Activated naive CD4-positive, alpha-beta T cell treated with anti-CD3 and anti-CD28 coated beads, Interleukin-2, amount 10 ng/mL, durations not matched to agents 7 days and 5 days (primary cell): ENCODE measurements at regions not wholly inside any gene's neighbourhood (a gene's known extent, or its start where the extent isn't known, plus 50 kb on each side); places are given as distances from the start of the nearest gene placed in this dataset.

ENCODE experiments used
- CTCF ChIA-PET: fragments of 350-600 bp; sonication (Branson Sonifier 250); formaldehyde crosslinking; loops from one replicate; lab custom pipeline; 2021; ENCODE audit warnings: antibody characterized with exemption; lab: Charles Lee
- DNase-seq: peaks from one replicate; pipeline ENCODE4 v3.0.0-alpha.2; 2020
- H3K27ac Mint-ChIP-seq: one replicate; pipeline ENCODE4 v1.8.0; 2021; ENCODE audit warnings: mild to moderate bottlenecking, moderate library complexity, mixed read lengths
- H3K27me3 Mint-ChIP-seq: one replicate; pipeline ENCODE4 v1.8.0; 2021; ENCODE audit warnings: mild to moderate bottlenecking, mixed read lengths
- H3K36me3 Mint-ChIP-seq: one replicate; pipeline ENCODE4 v1.8.0; 2021; ENCODE audit warnings: mixed read lengths
- H3K4me1 Mint-ChIP-seq: one replicate; pipeline ENCODE4 v1.8.0; 2021; ENCODE audit warnings: mixed read lengths
- H3K4me3 Mint-ChIP-seq: one replicate; pipeline ENCODE4 v1.8.0; 2021; ENCODE audit warnings: mild to moderate bottlenecking, moderate library complexity, mixed read lengths
- H3K9me3 Mint-ChIP-seq: one replicate; pipeline ENCODE4 v1.8.0; 2021; ENCODE audit warnings: mixed read lengths

DNA sequence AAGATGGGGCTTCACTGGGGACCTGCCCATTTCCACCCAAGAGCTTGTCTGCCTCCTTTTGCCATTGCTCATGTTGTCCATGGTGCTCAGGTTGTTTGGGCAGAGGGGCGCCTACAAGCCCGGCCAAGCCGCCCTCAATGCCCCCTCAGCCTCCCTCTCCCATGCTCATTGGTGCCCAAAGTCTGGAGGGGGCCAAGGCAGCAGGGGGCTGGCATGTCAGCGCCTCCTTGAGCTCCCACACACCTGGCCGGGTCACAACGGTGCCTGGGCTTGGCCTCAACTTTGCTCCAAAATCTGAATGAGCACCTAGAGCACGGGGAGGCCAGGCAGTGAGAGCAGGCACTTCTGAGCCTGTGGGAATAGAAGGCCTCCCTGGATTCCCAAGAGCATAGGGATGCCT lies 1598.8 kb downstream of the PCDH7 start:
- no peak for DNase-seq
- Mint-ChIP-seq H3K9me3 (peaks cover 20% of the 10 kb centered on the region), H3K4me1 (no peaks in the 10 kb centered on the region), H3K27me3 (no peaks in the 10 kb centered on the region), H3K4me3 (no peak overlapping the region), H3K27ac (no peak overlapping the region), H3K36me3 (no peaks in the 10 kb centered on the region)
- CTCF ChIA-PET, result no interaction called here

DNA sequence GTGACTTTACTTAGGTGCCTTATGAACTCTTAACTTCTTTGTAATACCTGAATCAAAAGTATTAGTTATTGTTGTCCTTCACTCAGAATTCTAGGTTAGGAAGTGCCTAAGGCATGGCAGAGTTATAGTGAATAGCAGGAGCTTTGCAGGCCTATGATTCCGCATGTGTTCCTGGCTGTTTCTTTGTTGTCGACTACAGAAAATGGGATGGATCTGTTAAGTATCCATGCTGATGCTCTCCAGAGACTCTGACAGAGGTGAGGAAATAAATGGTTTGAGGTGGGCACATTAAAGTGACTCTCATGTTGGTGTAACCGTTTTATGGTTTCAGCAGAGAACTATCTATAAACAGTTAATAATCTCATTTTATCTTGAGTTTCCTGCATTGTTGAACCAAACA lies 1601.3 kb downstream of the PCDH7 start:
- no peak overlapping the region for H3K4me3 Mint-ChIP-seq
- no peaks in the 10 kb centered on the region for H3K36me3 Mint-ChIP-seq
- H3K9me3 Mint-ChIP-seq, result peaks cover 27% of the 10 kb centered on the region
- CTCF ChIA-PET, result no interaction called here
- DNase-seq, result no peak
- no peaks in the 10 kb centered on the region for H3K4me1 Mint-ChIP-seq
- H3K27me3 Mint-ChIP-seq, result no peaks in the 10 kb centered on the region
- no peak overlapping the region for H3K27ac Mint-ChIP-seq

DNA sequence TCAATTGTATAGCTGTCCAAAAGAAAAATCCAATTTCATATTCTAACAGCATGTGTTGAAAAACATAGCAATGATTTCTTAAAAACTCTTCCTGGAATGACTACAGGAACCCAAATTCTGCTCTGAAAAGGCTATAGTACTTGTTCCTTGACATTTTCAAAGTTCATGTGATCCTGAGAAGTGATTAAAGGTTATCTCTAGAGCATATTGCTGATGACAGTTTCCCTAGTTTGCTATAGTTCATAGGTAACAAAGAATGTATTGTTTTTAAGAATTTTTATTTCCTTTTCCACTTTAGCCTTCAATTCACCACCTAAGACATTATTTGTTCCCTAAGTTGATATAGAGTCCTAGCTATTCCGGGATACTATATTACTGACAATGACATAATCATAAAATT lies 1614.6 kb downstream of the PCDH7 start:
- H3K27me3 Mint-ChIP-seq, result no peaks in the 10 kb centered on the region
- H3K4me3 Mint-ChIP-seq, result no peak overlapping the region
- H3K4me1 Mint-ChIP-seq, result no peaks in the 10 kb centered on the region
- H3K27ac Mint-ChIP-seq, result no peak overlapping the region
- peaks cover 5% of the 10 kb centered on the region for H3K9me3 Mint-ChIP-seq
- CTCF ChIA-PET, result no interaction called here
- no peak for DNase-seq
- H3K36me3 Mint-ChIP-seq, result no peaks in the 10 kb centered on the region

DNA sequence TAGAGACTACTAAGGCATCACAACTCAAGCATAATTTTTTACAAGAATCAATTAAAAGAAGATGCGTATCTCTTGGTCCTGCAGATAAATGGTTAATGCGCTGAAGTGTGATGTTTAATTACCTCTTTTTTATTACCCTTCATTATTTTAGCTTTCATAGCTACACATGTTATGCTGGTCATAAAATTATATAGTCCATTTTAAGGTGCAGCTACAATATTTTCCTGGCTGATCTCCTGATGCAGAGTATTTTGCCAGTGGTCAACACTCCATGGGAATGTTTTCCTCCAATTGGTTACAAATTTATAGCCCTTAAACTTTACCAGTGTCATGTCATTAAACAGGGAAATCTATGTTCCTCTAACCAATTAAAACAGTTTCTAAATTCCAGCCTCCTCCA lies 1617.2 kb downstream of the PCDH7 start:
- no peak for DNase-seq
- H3K9me3 Mint-ChIP-seq, result peaks cover 11% of the 10 kb centered on the region
- H3K36me3 Mint-ChIP-seq, result no peaks in the 10 kb centered on the region
- H3K27ac Mint-ChIP-seq, result no peak overlapping the region
- H3K4me1 Mint-ChIP-seq, result no peaks in the 10 kb centered on the region
- CTCF ChIA-PET, result no interaction called here
- H3K27me3 Mint-ChIP-seq, result no peaks in the 10 kb centered on the region
- H3K4me3 Mint-ChIP-seq, result no peak overlapping the region

DNA sequence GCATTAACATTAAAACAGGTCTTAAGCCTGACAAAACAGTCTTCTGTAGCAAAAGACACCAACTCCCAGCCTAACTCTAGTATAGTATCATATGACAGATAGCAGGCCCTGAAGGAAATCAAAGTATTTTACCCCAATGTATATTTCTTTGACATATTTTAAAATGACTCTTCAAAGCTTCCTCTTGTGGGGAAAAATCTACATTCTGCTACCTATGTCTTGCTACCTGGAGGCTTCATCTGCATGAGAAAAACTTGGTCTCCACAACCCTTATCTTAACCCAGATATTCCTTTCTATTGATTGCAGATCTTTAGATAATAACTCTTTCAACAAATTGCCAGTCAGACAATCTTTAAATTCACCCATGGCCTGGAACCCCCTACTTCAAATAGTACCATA lies 1620.4 kb downstream of the PCDH7 start:
- peaks cover 11% of the 10 kb centered on the region for H3K9me3 Mint-ChIP-seq
- DNase-seq, result no peak
- no peak overlapping the region for H3K27ac Mint-ChIP-seq
- no peaks in the 10 kb centered on the region for H3K36me3 Mint-ChIP-seq
- no peaks in the 10 kb centered on the region for H3K27me3 Mint-ChIP-seq
- CTCF ChIA-PET, result no interaction called here
- no peaks in the 10 kb centered on the region for H3K4me1 Mint-ChIP-seq
- no peak overlapping the region for H3K4me3 Mint-ChIP-seq

DNA sequence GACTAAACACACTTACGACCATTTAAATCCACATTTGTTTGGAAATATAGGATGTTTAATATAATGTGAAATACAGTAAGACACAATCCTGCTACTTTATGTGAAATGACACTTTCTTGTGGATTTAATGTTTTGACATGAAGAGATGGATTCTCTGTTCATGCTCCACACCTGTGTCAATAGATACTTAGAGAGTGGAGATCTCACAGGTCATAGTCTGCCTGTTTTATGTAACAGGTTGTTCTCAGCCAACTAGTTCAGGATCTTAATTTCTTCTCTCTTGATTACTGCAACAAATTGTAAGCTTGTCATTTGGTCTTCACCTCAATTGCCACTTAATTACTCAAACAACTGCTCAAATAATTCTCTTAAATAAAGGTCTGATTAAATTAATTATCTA lies 1621.2 kb downstream of the PCDH7 start:
- H3K27me3 Mint-ChIP-seq, result no peaks in the 10 kb centered on the region
- H3K9me3 Mint-ChIP-seq, result peaks cover 8% of the 10 kb centered on the region
- H3K36me3 Mint-ChIP-seq, result no peaks in the 10 kb centered on the region
- H3K4me1 Mint-ChIP-seq, result no peaks in the 10 kb centered on the region
- CTCF ChIA-PET, result no interaction called here
- no peak overlapping the region for H3K27ac Mint-ChIP-seq
- no peak for DNase-seq
- H3K4me3 Mint-ChIP-seq, result no peak overlapping the region

DNA sequence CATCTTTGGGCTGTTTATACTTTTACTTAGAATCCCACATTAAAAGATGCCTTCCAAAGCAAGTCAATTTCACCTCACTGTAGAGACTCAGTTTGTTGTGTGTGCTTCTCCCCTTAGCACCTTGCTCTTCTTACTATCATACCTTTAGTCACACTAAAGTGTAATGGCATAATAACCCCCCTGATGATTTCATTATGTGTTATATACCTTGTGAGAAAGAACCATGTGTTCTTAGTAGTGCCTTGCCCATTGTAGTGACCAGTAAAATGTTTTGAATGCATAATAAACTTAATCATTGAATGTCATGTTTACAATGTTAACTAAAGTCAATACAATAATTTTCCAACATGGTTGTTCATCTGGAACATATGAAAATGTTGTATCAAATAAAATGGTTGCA lies 1621.9 kb downstream of the PCDH7 start:
- DNase-seq, result no peak
- H3K27ac Mint-ChIP-seq, result no peak overlapping the region

DNA sequence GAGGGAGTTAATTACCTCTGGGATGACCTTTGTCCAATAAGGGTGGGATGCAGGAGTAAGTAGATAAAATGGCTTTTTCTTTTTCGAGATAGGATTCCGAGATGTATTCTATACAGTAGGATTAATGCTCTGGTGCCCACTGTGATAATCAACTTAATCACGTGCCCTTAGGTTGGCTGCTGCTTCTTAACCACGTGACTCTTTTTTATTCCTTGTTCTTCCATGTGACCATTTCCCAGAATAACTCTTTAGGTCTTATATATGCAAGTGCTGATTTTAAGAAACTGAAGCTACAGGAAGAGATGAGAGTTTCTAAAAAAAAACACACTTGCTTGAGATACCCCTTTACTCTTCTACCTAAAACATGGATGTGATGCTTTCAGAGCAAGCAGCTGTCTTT lies 1628.9 kb downstream of the PCDH7 start:
- H3K4me3 Mint-ChIP-seq, result no peak overlapping the region
- no peaks in the 10 kb centered on the region for H3K36me3 Mint-ChIP-seq
- H3K27me3 Mint-ChIP-seq, result no peaks in the 10 kb centered on the region
- no peak overlapping the region for H3K27ac Mint-ChIP-seq
- DNase-seq, result no peak
- H3K9me3 Mint-ChIP-seq, result peaks cover 4% of the 10 kb centered on the region
- CTCF ChIA-PET, result no interaction called here
- H3K4me1 Mint-ChIP-seq, result no peaks in the 10 kb centered on the region

More for the DNA sequence above, 1621.9 kb downstream of the PCDH7 start:
- H3K9me3 Mint-ChIP-seq, result peaks cover 8% of the 10 kb centered on the region
- no peak overlapping the region for H3K4me3 Mint-ChIP-seq
- CTCF ChIA-PET, result no interaction called here
- no peaks in the 10 kb centered on the region for H3K36me3 Mint-ChIP-seq
- H3K4me1 Mint-ChIP-seq, result no peaks in the 10 kb centered on the region
- no peaks in the 10 kb centered on the region for H3K27me3 Mint-ChIP-seq

DNA sequence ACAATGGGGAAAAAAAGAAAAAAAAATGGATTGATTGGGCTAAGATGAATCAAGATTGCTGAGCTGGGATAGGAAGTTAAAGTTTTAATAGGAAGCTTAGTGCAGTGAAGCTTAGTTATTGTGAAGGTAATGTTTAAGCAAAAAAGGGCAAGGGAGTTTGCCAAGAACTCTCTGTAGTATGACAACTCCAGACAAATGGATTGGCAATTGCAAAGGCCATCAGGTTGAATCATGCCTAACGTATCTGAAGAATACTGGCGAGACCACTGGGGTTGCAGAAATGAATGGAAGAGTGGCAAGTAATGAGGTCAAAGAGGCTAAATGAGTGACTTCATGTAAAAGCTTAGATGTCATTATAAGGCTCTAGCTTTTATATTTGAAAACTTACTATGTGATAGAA lies 1654.0 kb downstream of the PCDH7 start:
- Mint-ChIP-seq H3K27ac (no peak overlapping the region), H3K4me1 (no peaks in the 10 kb centered on the region), H3K9me3 (peaks cover 12% of the 10 kb centered on the region), H3K27me3 (no peaks in the 10 kb centered on the region), H3K36me3 (no peaks in the 10 kb centered on the region), H3K4me3 (no peak overlapping the region)
- DNase-seq, result no peak
- CTCF ChIA-PET, result no interaction called here

DNA sequence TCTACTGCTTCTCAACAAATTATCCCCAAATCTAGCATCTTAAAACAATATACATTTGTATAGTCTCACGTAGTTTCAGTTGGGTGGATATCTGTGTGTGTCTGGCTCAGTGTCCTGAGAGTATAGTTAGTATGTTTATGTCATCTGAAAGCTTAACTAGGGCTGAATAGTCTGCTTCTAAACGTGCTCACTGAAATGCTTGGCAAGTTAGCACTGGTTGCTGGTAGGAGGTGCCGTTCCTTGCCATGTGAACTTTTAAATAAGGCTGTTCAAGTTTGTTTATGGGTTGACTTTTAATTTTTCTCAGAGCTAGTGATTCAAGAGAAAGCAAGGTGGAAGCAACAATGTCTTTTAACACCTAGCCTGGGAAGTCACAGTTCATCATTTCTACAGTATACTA lies 1673.6 kb downstream of the PCDH7 start:
- H3K36me3 Mint-ChIP-seq, result no peaks in the 10 kb centered on the region
- H3K27me3 Mint-ChIP-seq, result no peaks in the 10 kb centered on the region
- DNase-seq, result no peak
- CTCF ChIA-PET, result no interaction called here
- H3K4me1 Mint-ChIP-seq, result no peaks in the 10 kb centered on the region
- peaks cover 4% of the 10 kb centered on the region for H3K9me3 Mint-ChIP-seq
- no peak overlapping the region for H3K27ac Mint-ChIP-seq
- no peak overlapping the region for H3K4me3 Mint-ChIP-seq

DNA sequence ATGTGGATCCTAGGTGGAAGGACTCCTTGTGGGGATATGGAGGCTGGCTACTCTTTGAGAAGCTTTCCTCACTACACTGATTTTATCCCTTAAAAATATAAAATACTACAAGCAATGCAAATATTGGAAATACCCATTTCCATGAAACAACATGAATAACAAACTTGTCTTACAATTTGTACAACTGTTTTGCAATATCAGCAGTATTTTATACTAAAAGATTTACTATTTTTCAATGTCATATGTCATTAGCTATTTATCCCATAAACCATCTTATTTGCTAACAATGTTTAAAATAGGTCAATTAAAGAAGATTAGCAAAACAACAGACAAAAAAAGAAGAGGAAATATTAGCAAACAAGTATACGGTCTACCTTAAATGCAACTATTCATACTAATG lies 1674.1 kb downstream of the PCDH7 start:
- no peaks in the 10 kb centered on the region for H3K36me3 Mint-ChIP-seq
- H3K4me1 Mint-ChIP-seq, result no peaks in the 10 kb centered on the region
- CTCF ChIA-PET, result no interaction called here
- H3K27me3 Mint-ChIP-seq, result no peaks in the 10 kb centered on the region
- no peak overlapping the region for H3K4me3 Mint-ChIP-seq
- H3K9me3 Mint-ChIP-seq, result peaks cover 4% of the 10 kb centered on the region
- no peak for DNase-seq
- no peak overlapping the region for H3K27ac Mint-ChIP-seq

DNA sequence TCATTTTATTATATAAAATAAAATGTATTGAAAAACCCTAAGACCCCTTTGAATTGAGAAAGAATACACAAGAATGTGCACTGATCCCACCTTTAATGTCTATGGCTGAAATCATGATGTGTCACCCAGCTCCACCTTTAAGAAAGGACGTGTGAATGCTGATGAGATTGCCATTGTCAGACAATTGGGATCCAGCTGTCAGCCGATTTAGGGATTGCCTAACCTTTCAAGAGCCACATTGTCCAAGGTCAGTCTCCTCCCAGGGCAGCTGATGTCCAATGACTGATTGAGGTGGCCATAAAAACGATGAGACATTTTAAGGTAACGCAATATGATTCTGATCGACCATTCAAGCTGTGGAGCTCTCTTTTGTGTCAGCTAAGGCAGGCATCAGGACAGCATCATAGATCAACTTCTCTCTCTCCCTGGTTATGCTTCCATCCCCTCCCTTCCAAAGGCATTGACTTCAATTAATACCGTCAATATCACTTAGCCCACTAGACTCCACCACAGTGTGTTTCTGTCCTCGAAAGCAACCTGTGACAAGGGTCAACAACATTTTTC lies 1676.4 kb downstream of the PCDH7 start:
- H3K9me3 Mint-ChIP-seq, result peaks cover 2% of the 10 kb centered on the region
- no peak for DNase-seq
- H3K27ac Mint-ChIP-seq, result no peak overlapping the region
- CTCF ChIA-PET, result no interaction called here
- no peak overlapping the region for H3K4me3 Mint-ChIP-seq
- H3K36me3 Mint-ChIP-seq, result no peaks in the 10 kb centered on the region
- no peaks in the 10 kb centered on the region for H3K4me1 Mint-ChIP-seq
- no peaks in the 10 kb centered on the region for H3K27me3 Mint-ChIP-seq

DNA sequence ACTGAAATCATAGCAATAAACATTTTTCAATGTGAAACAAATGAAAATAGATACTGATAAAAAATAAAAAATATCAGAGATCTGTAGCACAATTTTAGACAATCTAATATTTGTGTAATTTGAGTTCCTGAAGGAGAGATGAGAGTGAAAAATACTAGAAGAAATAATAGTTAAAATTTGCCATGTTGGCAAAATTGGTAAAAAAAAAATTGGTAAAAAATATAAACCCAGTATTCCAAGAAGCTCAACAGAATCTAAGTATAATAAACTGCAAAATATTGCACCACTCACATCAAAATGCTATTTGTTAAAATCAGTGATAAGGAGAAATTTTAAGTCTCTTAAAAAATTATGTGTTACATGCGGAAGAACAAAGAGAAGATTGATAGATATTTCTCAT lies 1680.7 kb downstream of the PCDH7 start:
- Mint-ChIP-seq H3K4me3 (no peak overlapping the region), H3K9me3 (peaks cover 2% of the 10 kb centered on the region)

DNA sequence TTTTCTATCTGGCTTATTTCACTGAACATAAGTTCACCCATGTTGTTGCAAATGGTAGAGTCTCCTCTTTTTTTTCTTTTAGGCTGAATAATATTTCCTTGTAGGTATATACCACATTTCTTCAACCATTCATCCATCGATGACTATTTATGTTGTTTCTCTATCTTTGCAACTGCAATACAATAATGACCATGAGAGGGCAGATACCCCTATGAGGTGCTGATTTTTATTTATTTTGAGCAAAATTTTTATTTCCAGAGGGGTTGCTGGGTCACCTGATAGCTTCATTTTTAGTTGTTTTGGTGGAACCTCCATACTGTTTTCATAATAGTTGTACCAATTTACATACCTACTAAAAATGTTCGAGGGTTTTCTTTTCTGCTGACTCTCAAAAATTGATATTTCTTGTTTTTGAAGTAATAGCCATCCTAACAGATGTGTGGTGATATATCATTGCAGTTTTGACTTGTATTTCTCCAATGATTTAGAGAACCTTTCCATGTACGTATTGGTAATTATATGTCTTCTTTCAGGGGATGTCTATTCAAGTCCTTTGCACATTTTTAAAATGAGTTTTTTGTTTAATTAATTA lies 1697.0 kb downstream of the PCDH7 start:
- H3K4me3 Mint-ChIP-seq, result no peak overlapping the region
- H3K4me1 Mint-ChIP-seq, result no peaks in the 10 kb centered on the region
- DNase-seq, result no peak
- no peak overlapping the region for H3K27ac Mint-ChIP-seq
- no peaks in the 10 kb centered on the region for H3K36me3 Mint-ChIP-seq
- CTCF ChIA-PET, result no interaction called here
- no peaks in the 10 kb centered on the region for H3K27me3 Mint-ChIP-seq
- peaks cover 14% of the 10 kb centered on the region for H3K9me3 Mint-ChIP-seq

More for the DNA sequence above, 1680.7 kb downstream of the PCDH7 start:
- Mint-ChIP-seq H3K4me1 (no peaks in the 10 kb centered on the region), H3K27ac (no peak overlapping the region), H3K27me3 (no peaks in the 10 kb centered on the region), H3K36me3 (no peaks in the 10 kb centered on the region)
- CTCF ChIA-PET, result no interaction called here
- no peak for DNase-seq

DNA sequence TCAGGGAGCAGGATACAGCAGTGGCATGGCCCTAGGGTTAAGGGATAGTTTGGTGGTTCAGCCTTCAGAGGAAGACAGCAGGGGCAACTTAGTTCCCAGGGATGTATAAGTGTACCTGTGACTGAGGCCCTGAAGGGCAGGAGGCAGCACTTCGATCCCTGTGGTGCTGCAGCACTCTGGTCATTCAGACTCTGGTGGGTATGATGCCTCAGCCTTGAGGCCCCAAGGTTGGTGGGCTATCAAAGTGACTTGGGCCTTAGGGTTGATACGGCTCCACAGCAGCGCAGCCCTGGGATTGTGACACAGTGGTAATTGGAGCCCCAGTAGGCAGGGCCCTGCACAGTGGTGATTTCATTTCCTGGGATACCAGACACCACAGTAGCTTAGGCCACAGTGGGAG lies 1703.1 kb downstream of the PCDH7 start:
- H3K36me3 Mint-ChIP-seq, result no peaks in the 10 kb centered on the region
- DNase-seq, result no peak
- H3K27ac Mint-ChIP-seq, result no peak overlapping the region
- peaks cover 29% of the 10 kb centered on the region for H3K9me3 Mint-ChIP-seq
- no peaks in the 10 kb centered on the region for H3K27me3 Mint-ChIP-seq
- no peaks in the 10 kb centered on the region for H3K4me1 Mint-ChIP-seq
- no peak overlapping the region for H3K4me3 Mint-ChIP-seq
- CTCF ChIA-PET, result no interaction called here

DNA sequence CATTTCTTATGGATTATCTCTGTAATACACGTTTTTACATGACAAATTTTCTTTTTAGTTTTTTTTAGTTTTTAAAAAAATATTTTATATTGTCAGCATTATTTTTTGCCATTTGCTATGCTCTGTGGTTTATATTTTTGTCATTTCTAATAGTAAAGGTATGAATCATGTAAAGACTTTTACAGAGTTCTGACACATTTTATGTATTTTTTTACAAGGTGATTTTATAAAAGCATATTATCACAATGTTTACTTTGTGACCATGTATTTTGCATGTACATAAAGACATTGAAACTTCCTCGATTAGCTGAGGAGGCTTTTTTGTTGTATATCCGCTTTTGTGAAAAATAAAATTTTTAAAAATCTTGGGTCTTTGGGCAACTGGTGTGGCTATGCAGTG lies 1705.1 kb downstream of the PCDH7 start:
- no peaks in the 10 kb centered on the region for H3K4me1 Mint-ChIP-seq
- CTCF ChIA-PET, result no interaction called here
- H3K4me3 Mint-ChIP-seq, result no peak overlapping the region
- DNase-seq, result no peak
- no peaks in the 10 kb centered on the region for H3K36me3 Mint-ChIP-seq
- H3K27ac Mint-ChIP-seq, result no peak overlapping the region
- no peaks in the 10 kb centered on the region for H3K27me3 Mint-ChIP-seq
- peaks cover 29% of the 10 kb centered on the region for H3K9me3 Mint-ChIP-seq
